ENCODE measurements at regions not wholly inside any gene's neighbourhood (a gene's known extent, or its start where the extent isn't known, plus 50 kb on each side); places are given as distances from the start of the nearest gene placed in this dataset.

DNA sequence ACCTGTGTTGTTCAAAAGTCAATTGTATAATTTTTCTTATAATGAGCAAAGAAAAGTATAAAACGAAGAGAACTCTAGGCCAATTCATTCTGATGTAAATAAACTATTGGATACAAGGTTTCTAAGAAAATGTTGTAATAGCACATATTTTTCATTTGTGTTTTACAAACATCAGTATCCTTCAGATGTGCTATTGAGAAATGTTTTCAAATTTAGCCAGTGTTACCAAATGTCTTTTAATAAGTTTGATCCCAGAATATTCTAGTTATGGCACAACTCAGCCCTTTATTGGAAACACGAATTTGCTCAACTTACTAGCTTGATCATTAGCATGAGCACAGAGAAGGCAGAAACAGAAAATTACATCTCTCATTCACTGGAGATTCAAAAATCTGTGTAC is 319.3 kb downstream of the IL15 start:
- TF ChIP-seq NFATC4 (CRISPR knock-in tag; IDR thresholded peaks at IDR 0.05) (no peak), FOXJ3 (CRISPR knock-in tag; IDR thresholded peaks at IDR 0.05; ENCODE audit: borderline replicate concordance) (no peak), MYBL2 (CRISPR knock-in tag; IDR thresholded peaks at IDR 0.05) (no peak), KAT7 (CRISPR knock-in tag; IDR thresholded peaks at IDR 0.05; ENCODE audit: borderline replicate concordance) (no peak), HMGA2 (CRISPR knock-in tag; IDR thresholded peaks at IDR 0.05) (no peak), AFF4 (CRISPR knock-in tag; IDR thresholded peaks at IDR 0.05; ENCODE audit: borderline replicate concordance) (no peak)
- ATAC-seq, result no peak
- DNase-seq (ENCODE audit: low spot score), result no peak
- Mint-ChIP-seq H3K9me3 (peaks cover 4% of the 10 kb centered on the region; the same call in 1 of the 2 replicates), H3K4me1 (no peaks in the 10 kb centered on the region), H3K27me3 (ENCODE audit: low read depth) (no peaks in the 10 kb centered on the region), H3K27ac (no peak overlapping the region), H3K4me3 (no peak overlapping the region), H3K36me3 (no peaks in the 10 kb centered on the region)
- ChIA-PET POLR2A (interaction anchor here (0.6 kb wide), 1 partner anchor 911 kb away, joined by 3 read pairs; no protein-coding TSS in a partner anchor), CTCF (no interaction called here)

DNA sequence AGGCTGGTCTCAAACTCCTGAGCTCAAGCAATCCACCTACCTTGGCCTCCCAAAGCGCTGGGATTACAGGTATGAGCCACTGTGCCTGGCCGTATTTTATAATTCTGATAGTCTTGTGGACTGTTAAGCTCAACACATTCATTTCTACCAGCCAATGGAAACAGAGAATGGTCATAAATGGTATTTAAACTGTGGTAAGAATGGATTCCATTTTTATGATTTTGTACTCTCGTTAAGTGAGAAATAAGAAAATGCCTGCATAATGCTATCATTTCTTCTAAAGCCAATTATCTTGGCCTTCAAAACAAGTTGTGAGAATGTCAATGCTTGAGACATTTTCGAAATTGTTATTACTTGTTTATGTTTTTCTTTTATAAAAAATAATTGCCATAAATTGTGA is 321.0 kb downstream of the IL15 start:
- H3K4me3 Mint-ChIP-seq, result no peak overlapping the region
- POLR2A ChIA-PET, result no interaction called here
- H3K9me3 Mint-ChIP-seq, result no peaks in the 10 kb centered on the region
- ATAC-seq, result no peak
- H3K36me3 Mint-ChIP-seq, result no peaks in the 10 kb centered on the region
- CTCF ChIA-PET, result no interaction called here
- DNase-seq (ENCODE audit: low spot score), result no peak
- H3K4me1 Mint-ChIP-seq, result no peaks in the 10 kb centered on the region
- H3K27ac Mint-ChIP-seq, result no peak overlapping the region
- no peaks in the 10 kb centered on the region for H3K27me3 Mint-ChIP-seq (ENCODE audit: low read depth)
- TF ChIP-seq NFYB (CRISPR knock-in tag; conservative IDR thresholded peaks at IDR 0.05; ENCODE audit: low read depth) (no peak), E2F1 (CRISPR knock-in tag; IDR thresholded peaks at IDR 0.05) (no peak), IRF2 (CRISPR knock-in tag; IDR thresholded peaks at IDR 0.05; ENCODE audit: borderline replicate concordance, low read depth) (no peak), GTF2I (CRISPR knock-in tag; conservative IDR thresholded peaks at IDR 0.05) (no peak), ESRRA (CRISPR knock-in tag; IDR thresholded peaks at IDR 0.05; ENCODE audit: borderline replicate concordance) (no peak), ZNF396 (CRISPR knock-in tag; IDR thresholded peaks at IDR 0.05; ENCODE audit: borderline replicate concordance) (no peak), RELA (CRISPR knock-in tag; IDR thresholded peaks at IDR 0.05; ENCODE audit: borderline replicate concordance) (no peak), E2F5 (CRISPR knock-in tag; IDR thresholded peaks at IDR 0.05) (no peak), SP1 (CRISPR knock-in tag; conservative IDR thresholded peaks at IDR 0.05) (no peak), ZNF317 (CRISPR knock-in tag; IDR thresholded peaks at IDR 0.05; ENCODE audit: borderline replicate concordance, low read depth) (no peak), ZNF671 (CRISPR knock-in tag; IDR thresholded peaks at IDR 0.05) (no peak), SOX15 (CRISPR knock-in tag; IDR thresholded peaks at IDR 0.05) (no peak), ATF1 (CRISPR knock-in tag; IDR thresholded peaks at IDR 0.05) (no peak), HMGXB4 (CRISPR knock-in tag; IDR thresholded peaks at IDR 0.05) (no peak)
- TF ChIP-seq, protein P1, sequence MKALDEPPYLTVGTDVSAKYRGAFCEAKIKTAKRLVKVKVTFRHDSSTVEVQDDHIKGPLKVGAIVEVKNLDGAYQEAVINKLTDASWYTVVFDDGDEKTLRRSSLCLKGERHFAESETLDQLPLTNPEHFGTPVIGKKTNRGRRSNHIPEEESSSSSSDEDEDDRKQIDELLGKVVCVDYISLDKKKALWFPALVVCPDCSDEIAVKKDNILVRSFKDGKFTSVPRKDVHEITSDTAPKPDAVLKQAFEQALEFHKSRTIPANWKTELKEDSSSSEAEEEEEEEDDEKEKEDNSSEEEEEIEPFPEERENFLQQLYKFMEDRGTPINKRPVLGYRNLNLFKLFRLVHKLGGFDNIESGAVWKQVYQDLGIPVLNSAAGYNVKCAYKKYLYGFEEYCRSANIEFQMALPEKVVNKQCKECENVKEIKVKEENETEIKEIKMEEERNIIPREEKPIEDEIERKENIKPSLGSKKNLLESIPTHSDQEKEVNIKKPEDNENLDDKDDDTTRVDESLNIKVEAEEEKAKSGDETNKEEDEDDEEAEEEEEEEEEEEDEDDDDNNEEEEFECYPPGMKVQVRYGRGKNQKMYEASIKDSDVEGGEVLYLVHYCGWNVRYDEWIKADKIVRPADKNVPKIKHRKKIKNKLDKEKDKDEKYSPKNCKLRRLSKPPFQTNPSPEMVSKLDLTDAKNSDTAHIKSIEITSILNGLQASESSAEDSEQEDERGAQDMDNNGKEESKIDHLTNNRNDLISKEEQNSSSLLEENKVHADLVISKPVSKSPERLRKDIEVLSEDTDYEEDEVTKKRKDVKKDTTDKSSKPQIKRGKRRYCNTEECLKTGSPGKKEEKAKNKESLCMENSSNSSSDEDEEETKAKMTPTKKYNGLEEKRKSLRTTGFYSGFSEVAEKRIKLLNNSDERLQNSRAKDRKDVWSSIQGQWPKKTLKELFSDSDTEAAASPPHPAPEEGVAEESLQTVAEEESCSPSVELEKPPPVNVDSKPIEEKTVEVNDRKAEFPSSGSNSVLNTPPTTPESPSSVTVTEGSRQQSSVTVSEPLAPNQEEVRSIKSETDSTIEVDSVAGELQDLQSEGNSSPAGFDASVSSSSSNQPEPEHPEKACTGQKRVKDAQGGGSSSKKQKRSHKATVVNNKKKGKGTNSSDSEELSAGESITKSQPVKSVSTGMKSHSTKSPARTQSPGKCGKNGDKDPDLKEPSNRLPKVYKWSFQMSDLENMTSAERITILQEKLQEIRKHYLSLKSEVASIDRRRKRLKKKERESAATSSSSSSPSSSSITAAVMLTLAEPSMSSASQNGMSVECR (CRISPR knock-in tag; IDR thresholded peaks at IDR 0.05; ENCODE audit: borderline replicate concordance), result no peak
- TF ChIP-seq, protein P2, sequence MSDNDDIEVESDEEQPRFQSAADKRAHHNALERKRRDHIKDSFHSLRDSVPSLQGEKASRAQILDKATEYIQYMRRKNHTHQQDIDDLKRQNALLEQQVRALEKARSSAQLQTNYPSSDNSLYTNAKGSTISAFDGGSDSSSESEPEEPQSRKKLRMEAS (CRISPR knock-in tag; IDR thresholded peaks at IDR 0.05), result no peak
